ENCODE measurements at regions not wholly inside any gene's neighbourhood (a gene's known extent, or its start where the extent isn't known, plus 50 kb on each side); places are given as distances from the start of the nearest gene placed in this dataset.

DNA sequence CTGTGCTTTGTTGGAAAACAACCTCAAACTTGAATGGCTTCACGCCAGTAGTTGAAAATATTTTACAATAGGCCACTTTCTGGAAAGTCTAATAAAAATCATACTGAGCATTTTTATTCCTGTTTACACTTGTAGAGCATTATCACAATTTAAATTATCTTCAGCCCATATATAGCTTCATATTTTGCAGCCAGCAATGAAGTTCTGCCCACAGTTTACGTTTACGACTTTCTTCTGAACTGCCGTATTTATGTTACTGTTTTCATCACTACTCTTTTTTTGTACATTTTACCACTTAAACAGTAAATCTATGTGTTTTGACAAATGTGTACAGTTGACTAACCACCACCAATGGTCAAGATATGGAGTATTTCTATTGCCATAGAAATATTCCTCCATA, 86.2 kb downstream of the COPS8 start:
- no peak for DNase-seq

GRCh38 chr2:237177052-237177451, 91.4 kb downstream of the COPS8 start:
- DNase-seq = no peak

DNA sequence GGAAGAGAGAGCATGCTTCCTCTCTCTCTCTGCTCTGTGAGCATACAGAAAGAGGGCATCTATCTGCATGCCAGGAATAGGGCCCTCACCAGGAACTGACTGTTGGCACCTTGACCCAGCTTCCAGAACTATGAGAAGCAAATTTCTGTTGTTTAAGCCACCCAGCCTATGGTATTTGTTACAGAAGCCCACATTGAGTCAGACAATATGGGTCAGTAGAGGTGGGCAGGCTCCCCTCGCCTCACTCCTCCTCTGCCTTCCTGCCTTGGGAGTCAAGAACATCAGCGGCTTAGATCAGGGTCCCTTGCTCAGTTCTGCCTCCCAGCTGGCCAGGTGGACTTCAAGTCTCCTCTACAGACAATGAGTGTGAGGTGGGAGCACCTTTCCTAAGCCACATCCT, 92.3 kb downstream of the COPS8 start:
- DNase-seq = no peak

- DNase-seq = no peak
These were observed 92.7 kb downstream of the COPS8 start for GRCh38 chr2:237178396-237178795.

GRCh38 chr2:237179161-237179560, 93.5 kb downstream of the COPS8 start:
- DNase-seq = no peak

- no peak for DNase-seq
These were observed 94.5 kb downstream of the COPS8 start for GRCh38 chr2:237180187-237180586.

- no peak for DNase-seq
These were observed 95.3 kb downstream of the COPS8 start for GRCh38 chr2:237180987-237181386.

DNA sequence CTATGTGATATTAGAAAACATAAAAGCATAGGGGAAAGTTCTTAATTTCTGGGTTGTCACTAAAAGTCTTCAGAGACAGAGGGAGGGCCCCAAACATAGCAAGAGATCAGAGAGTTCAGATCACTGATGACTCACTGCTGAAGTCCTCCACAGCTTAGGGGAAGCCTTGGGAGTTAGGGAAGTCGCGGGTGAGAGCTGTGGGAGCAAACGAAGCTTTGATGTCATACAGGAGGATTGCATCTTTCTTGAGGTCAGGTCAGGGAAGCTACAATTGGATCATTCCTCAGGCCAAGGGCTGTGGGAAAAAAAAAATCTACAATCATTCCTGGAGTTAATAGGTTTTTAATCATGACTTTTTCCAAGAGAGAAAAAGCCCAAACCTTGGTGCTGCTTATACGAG, 96.2 kb downstream of the COPS8 start:
- no peak for DNase-seq

DNA sequence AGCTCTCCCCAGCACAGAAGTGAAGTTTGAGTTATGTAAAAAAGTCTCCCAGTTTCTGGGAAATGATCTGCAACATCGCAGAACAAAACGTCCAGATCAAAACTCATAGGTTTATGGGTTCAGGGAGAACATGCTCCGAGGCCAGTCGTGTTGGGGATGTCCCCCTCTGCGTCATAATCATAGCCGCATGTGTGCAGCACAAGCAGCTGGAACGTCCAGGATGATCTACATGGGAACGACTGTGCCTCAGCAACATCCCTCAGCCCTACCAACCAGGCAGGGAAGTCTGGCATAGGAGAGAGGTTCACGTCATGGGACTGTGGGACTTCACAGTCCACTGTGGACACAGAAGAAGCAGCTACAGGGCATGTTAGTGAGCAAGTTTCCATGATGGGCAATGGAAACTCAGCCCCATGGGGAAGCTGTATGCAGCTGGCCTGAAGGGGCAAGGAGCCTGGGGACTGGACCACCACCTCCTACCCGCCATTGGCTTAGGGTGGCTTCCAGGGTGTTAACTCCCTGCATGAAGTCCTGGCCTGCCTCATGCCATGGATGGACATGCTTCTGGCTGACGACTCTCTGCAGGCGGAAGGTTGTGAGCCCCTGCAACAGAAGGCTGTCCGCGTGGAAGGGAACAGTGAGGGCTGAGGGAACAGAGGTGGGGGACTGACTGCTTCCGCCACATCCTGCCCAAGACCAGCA, 96.9 kb downstream of the COPS8 start:
- no peak for DNase-seq

GRCh38 chr2:237184192-237184918, 98.7 kb downstream of the COPS8 start:
- DNase-seq = no peak

- no peak for DNase-seq
These were observed 99.3 kb downstream of the COPS8 start for GRCh38 chr2:237184919-237185552.

- DNase-seq = no peak
These were observed 99.8 kb downstream of the COPS8 start for GRCh38 chr2:237185553-237185925.

GRCh38 chr2:237189799-237190198, 104.1 kb downstream of the COPS8 start:
- DNase-seq = no peak

DNA sequence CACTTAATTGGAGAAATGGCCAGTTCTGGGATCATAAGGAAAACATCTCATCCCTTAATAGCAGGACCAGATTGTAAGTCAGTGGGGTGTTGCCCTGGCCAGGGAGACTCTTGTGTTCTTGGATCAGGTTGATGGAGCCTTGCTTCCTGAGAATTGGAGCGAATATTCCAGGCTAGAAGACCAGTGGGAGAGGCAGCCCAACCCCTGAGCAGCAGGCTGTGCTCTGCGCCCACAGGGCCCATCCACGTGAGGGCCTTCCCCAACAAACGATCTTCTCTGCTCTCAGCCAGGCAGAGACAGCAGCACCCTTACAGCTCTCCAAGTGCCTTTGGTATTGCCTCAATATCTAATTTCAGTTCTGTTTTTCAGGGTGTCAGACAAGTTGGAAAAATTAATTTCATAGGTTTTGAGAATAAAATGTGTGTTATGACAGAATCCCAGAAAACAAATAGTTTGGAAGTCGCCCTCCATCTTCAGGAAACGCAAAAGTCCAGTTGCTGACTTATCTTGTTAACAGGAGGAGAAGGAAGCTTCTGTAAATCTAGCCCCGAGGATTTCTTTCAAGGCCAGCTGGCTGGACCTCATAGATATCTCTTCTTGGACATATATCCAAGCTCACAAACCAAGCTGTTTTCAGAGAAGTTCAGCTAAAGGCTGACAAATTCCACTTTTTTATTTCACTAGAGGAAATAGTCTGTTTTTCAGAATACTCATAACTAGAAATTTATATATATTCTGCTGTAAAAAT, 105.5 kb downstream of the COPS8 start:
- no peak for DNase-seq

DNA sequence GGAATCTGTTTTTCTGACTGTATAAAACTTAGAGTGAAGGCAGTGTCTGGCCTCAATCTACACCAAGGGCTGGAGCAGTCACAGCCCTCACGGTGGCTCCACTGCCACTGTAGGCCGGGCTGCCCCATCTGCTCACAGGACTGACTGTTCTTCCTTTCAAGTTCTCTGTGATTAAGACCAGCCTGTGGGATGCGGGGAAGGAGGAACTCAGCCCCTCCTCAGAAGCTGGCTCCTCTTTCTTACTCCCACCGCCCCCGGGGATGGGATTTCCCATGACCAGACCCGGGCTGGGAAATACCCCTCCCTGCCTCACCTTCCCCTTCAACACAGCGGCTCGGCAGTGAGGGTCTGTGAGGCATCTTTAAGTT, 106.0 kb downstream of the COPS8 start:
- DNase-seq = no peak

GRCh38 chr2:237192881-237193280, 107.2 kb downstream of the COPS8 start:
- DNase-seq = no peak

DNA sequence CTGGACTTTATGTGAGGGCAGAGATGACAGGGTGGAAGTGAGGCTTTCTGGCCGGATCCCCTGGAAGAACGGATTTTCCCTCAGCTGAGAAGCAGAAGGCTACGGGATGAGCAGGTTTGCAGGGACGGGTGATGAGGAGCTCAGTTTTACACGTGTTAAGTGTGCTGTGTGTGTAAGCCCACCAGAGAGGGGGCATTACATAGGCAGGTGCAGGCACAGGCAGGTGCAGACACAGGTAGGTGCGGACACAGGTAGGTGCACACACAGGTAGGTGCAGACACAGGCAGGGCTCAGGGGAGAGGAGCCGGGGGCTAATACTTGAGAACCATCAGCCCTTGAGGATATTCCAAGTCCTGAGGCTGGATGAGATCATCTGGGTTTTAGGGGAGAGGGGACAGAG, 107.7 kb downstream of the COPS8 start:
- DNase-seq = no peak

DNA sequence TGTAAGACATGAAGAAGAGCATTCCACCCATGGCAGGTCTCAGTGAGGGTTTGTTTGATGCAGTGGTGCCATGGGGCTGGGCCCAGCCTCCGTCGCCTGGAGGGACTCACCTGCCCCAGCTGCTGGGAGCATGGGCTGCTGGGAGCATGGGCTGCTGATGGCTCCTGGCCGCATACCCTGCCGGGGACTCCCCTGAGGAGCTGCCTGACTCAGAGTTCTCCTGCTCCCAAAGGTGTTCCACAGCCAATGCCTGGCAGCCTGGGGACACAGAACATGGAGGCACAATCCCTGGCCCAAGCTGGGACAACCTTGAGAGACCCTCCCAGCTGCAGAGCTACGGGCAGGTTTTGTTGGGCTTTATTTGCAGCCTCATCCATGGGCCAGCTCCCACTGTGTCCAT, 108.4 kb downstream of the COPS8 start:
- DNase-seq = no peak

- DNase-seq = no peak
These were observed 109.2 kb downstream of the COPS8 start for GRCh38 chr2:237194906-237195305.

DNA sequence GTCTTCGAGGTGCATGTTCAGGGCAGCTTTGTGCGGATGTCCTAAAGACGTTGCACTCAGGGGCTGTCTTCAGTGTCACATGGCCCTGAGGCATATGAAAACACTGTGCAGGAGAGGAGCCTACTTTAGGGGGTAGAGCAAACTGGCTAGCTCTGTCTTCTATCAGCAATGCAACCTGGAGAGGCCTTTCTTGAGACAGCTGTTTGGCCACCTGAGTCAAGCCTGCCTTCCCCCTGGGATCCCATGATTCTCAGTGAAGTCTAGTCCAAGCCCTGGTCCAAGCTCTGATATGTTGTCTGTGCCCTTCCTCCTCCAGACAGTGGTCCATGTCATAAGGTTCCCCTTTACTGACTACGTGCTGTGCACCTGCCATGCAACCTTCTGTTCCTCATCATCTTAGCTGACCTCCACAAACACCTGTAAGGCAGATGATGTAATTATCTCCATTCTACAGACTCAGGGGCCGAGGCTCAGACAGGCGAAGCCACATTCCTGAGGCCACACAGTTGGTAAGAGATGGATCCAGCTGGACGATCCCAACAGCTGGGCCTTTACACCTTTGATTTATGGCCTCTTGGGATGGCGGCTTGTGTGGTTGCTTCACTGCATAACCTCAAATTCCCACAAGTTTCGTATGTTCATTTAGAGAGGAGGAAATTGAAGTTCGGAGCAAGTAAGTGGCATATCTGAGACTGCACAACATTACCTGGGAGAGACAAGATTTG, 109.9 kb downstream of the COPS8 start:
- no peak for DNase-seq

DNA sequence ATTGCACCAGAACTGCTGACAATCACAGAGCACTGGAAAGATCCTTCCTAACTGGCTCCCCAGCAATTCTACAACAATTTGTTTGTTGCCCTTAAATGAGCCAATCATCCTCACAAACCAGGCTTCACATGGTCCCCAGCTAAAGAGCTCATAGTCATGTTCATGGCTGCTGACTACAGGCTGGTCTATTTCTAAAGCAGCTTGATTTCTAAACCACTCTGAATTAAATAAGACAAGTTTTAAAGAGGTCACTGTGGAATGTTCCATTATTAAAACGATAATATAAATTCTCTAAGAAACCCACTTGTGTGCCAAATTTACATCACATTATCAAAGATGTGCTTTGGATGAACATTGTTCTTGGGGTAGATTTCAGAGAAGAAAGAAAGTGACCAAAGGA, 110.7 kb downstream of the COPS8 start:
- no peak for DNase-seq

- no peak for DNase-seq
These were observed 111.4 kb downstream of the COPS8 start for GRCh38 chr2:237196866-237197618.

Data from 8988T (cell line).